LNCAP (cell line): ENCODE measurements at regions not wholly inside any gene's neighbourhood (a gene's known extent, or its start where the extent isn't known, plus 50 kb on each side); places are given as distances from the start of the nearest gene placed in this dataset.

Experiments used
- CTCF ChIP-seq: fragments of 450-650 bp; IDR thresholded peaks from 2 replicates; pipeline ENCODE4 v1.5.1; 2017; ENCODE audit warnings: mild to moderate bottlenecking

GRCh38 chr6:90678049-90678779 is 91.3 kb upstream of the MAP3K7 start:
- no peak for TF ChIP-seq CTCF

GRCh38 chr6:90677440-90677839 is 90.6 kb upstream of the MAP3K7 start:
- no peak for TF ChIP-seq CTCF

DNA sequence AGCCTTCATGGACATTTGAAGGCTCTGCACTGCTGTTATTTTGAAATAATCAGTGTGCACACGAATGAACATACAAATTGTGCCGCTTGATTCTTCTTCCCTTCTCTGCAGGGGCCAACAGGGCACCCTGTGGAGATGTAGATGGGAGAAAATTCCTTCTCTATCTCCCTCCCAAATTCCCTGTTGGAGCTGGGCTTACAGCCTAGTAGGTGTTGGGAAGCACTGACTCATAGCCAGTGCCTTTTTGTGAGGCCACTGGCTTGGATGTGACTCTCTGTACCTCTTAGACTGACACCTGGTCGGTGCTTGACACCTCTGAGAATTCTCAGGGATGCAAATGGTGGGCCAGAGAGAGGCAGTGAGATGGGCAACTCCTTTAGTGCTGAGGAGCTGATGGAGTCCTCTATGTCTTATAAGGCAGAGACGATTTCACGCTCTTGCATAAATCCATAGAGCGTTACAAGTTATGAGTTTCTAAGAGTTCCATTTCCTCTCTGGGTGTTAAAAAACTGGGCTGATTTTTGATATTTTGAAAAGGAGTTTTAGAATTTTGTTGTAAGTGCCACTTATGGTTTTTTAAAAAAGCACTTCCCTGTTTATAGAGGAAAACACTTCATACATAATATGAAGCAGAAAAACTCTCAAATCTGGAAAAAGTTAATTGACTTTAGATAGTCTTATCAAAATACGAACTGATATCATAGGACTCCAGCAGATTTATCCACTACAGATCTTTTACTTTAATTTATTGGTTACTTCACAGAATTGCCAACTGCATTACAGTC is 89.8 kb upstream of the MAP3K7 start:
- TF ChIP-seq CTCF: no peak

- TF ChIP-seq CTCF: no peak
These were observed 83.0 kb upstream of the MAP3K7 start for GRCh38 chr6:90669846-90670245.

- TF ChIP-seq CTCF: no peak
These were observed 82.5 kb upstream of the MAP3K7 start for GRCh38 chr6:90669420-90669819.

GRCh38 chr6:90668141-90668540 is 81.3 kb upstream of the MAP3K7 start:
- no peak for TF ChIP-seq CTCF

GRCh38 chr6:90663873-90664272 is 77.0 kb upstream of the MAP3K7 start:
- TF ChIP-seq CTCF: no peak
